Endothelial cell (in vitro differentiated cells): ENCODE measurements at regions not wholly inside any gene's neighbourhood (a gene's known extent, or its start where the extent isn't known, plus 50 kb on each side); places are given as distances from the start of the nearest gene placed in this dataset.

Experiments used
- DNase-seq: peaks from one replicate; pipeline ENCODE4 v3.0.0; 2021; ENCODE audit warnings: low spot score
- H3K27ac Mint-ChIP-seq: one replicate; pipeline ENCODE4 v1.8.0; 2021; ENCODE audit warnings: mixed read lengths, inconsistent platforms; ENCODE audit not compliant: unreplicated experiment
- H3K27me3 Mint-ChIP-seq: one replicate; pipeline ENCODE4 v1.8.0; 2021; ENCODE audit warnings: mild to moderate bottlenecking, moderate library complexity, mixed read lengths, inconsistent platforms; ENCODE audit not compliant: unreplicated experiment
- H3K36me3 Mint-ChIP-seq: one replicate; pipeline ENCODE4 v1.8.0; 2021; ENCODE audit warnings: mild to moderate bottlenecking, low read depth, mixed read lengths, inconsistent platforms; ENCODE audit not compliant: unreplicated experiment
- H3K4me1 Mint-ChIP-seq: one replicate; pipeline ENCODE4 v1.8.0; 2021; ENCODE audit warnings: mild to moderate bottlenecking, mixed read lengths, inconsistent platforms; ENCODE audit not compliant: unreplicated experiment
- H3K4me3 Mint-ChIP-seq: one replicate; pipeline ENCODE4 v1.8.0; 2021; ENCODE audit warnings: mild to moderate bottlenecking, mixed read lengths, inconsistent platforms; ENCODE audit not compliant: unreplicated experiment
- H3K9me3 Mint-ChIP-seq: one replicate; pipeline ENCODE4 v1.8.0; 2021; ENCODE audit warnings: mixed read lengths, inconsistent platforms; ENCODE audit not compliant: unreplicated experiment
- CTCF ChIP-seq: fragments of 200-600 bp; sonication (generic); IDR thresholded peaks from one replicate; pipeline ENCODE4 v1.5.0; 2021; ENCODE audit warnings: antibody characterized with exemption; ENCODE audit not compliant: unreplicated experiment

GRCh38 chr19:31023038-31023437, 326.2 kb downstream of the TSHZ3 start:
- no peaks in the 10 kb centered on the region for H3K9me3 Mint-ChIP-seq
- DNase-seq, result no peak
- peaks cover 4% of the 10 kb centered on the region for H3K36me3 Mint-ChIP-seq
- no peaks in the 10 kb centered on the region for H3K27me3 Mint-ChIP-seq
- no peak overlapping the region for H3K27ac Mint-ChIP-seq
- H3K4me1 Mint-ChIP-seq, result no peaks in the 10 kb centered on the region
- H3K4me3 Mint-ChIP-seq, result no peak overlapping the region
- TF ChIP-seq CTCF, result no peak

- no peak for DNase-seq
- no peak overlapping the region for H3K27ac Mint-ChIP-seq
- peaks cover 4% of the 10 kb centered on the region for H3K36me3 Mint-ChIP-seq
- H3K4me1 Mint-ChIP-seq, result no peaks in the 10 kb centered on the region
- no peaks in the 10 kb centered on the region for H3K27me3 Mint-ChIP-seq
- H3K9me3 Mint-ChIP-seq, result no peaks in the 10 kb centered on the region
- TF ChIP-seq CTCF, result no peak
- no peak overlapping the region for H3K4me3 Mint-ChIP-seq
Observed at GRCh38 chr19:31018936-31019335, 330.3 kb downstream of the TSHZ3 start.

- no peak for DNase-seq
- Mint-ChIP-seq H3K4me1 (peaks cover 2% of the 10 kb centered on the region), H3K27ac (no peak overlapping the region), H3K4me3 (no peak overlapping the region), H3K36me3 (peaks cover 4% of the 10 kb centered on the region), H3K27me3 (peaks cover 3% of the 10 kb centered on the region), H3K9me3 (no peaks in the 10 kb centered on the region)
- no peak for TF ChIP-seq CTCF
Observed at GRCh38 chr19:31015778-31016177, 333.5 kb downstream of the TSHZ3 start.

GRCh38 chr19:31014668-31015067, 334.6 kb downstream of the TSHZ3 start:
- H3K27ac Mint-ChIP-seq, result no peak overlapping the region
- H3K4me3 Mint-ChIP-seq, result no peak overlapping the region
- H3K27me3 Mint-ChIP-seq, result peaks cover 3% of the 10 kb centered on the region
- no peak for TF ChIP-seq CTCF
- peaks cover 2% of the 10 kb centered on the region for H3K4me1 Mint-ChIP-seq
- no peaks in the 10 kb centered on the region for H3K36me3 Mint-ChIP-seq
- DNase-seq, result no peak
- H3K9me3 Mint-ChIP-seq, result no peaks in the 10 kb centered on the region

GRCh38 chr19:31013384-31014020, 335.7 kb downstream of the TSHZ3 start:
- peaks cover 2% of the 10 kb centered on the region for H3K4me1 Mint-ChIP-seq
- H3K27me3 Mint-ChIP-seq, result peaks cover 5% of the 10 kb centered on the region
- no peak for TF ChIP-seq CTCF
- no peaks in the 10 kb centered on the region for H3K36me3 Mint-ChIP-seq
- no peaks in the 10 kb centered on the region for H3K9me3 Mint-ChIP-seq
- no peak overlapping the region for H3K27ac Mint-ChIP-seq
- no peak overlapping the region for H3K4me3 Mint-ChIP-seq
- no peak for DNase-seq
